ENCODE measurements at regions not wholly inside any gene's neighbourhood (a gene's known extent, or its start where the extent isn't known, plus 50 kb on each side); places are given as distances from the start of the nearest gene placed in this dataset.

DNA sequence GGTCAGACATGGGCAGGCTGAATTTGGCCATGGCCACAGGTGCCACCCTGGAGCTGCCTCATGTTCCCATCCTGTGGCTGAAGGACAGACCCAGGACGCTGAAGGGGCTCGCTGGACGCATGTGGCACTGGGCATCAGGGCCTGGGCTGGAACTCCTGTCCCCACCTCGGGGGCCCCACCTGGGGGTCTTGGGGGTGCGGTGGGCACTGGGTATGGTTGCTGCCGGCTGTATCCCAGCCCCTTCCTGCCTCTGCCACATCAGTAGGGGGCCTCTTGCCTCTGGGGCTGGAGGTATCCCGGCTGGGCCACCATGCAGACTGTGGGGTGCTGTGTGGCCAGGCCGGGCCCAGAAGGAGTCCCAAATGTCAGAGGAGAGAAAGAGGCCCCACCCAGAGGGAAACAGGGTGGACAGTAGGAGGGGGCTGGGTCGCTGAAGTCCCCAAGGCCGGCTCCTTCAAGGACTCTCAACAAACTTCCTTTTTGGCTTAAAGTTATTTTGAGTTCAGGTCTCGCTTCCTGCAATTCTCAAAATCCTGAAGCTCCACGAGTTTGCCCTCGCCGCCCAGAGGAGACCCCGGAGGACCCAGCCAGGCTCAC lies 78.7 kb downstream of the SIK1 start:
- CTCF ChIA-PET = no interaction called here
- Histone ChIP-seq H3K4me2 (ENCODE audit: insufficient read depth, low read length) (no peak overlapping the region), H3K4me3 (replicated peaks in 1 of 3; ENCODE audit: insufficient read depth in 1 of 3, low read depth in 1 of 3, low read length in 3 of 3) (no peak overlapping the region), H3K27me3 (ENCODE audit: control insufficient read depth in 2 of 2, insufficient read depth in 2 of 2, low read length in 2 of 2) (no peaks in the 10 kb centered on the region), H4K20me1 (replicated peaks; ENCODE audit: control insufficient read depth, extremely low read depth, insufficient read depth, low read length) (no peaks in the 10 kb centered on the region), H2AFZ (ENCODE audit: low read depth, low read length) (peak overlapping the region; percentile 19), H3K27ac (ENCODE audit: insufficient read depth, low read depth, low read length) (peak overlapping the region; percentile 72), H3K4me1 (ENCODE audit: control insufficient read depth, extremely low read depth, insufficient read depth, low read length) (peaks cover 19% of the 10 kb centered on the region), H3K9me3 (replicated peaks; ENCODE audit: control insufficient read depth, insufficient read depth, low read length) (no peaks in the 10 kb centered on the region), H3K9ac (replicated peaks; ENCODE audit: extremely low read depth, insufficient read depth, low read length) (peak overlapping the region; percentile 43), H3K9me1 (replicated peaks; ENCODE audit: control insufficient read depth, extremely low read depth, insufficient read depth, low read length) (no peaks in the 10 kb centered on the region), H3K36me3 (ENCODE audit: control insufficient read depth in 2 of 2, extremely low read depth in 1 of 2, insufficient read depth in 2 of 2, low read length in 2 of 2) (no peaks in the 10 kb centered on the region), H3K79me2 (ENCODE audit: control insufficient read depth, insufficient read depth, low read length) (no peaks in the 10 kb centered on the region)
- dilution Hi-C loops (cut with MboI; ENCODE audit: extremely low pct_ligation_motif_present, low sequenced_read_pairs) = no loop called here
- TF ChIP-seq, protein P1, sequence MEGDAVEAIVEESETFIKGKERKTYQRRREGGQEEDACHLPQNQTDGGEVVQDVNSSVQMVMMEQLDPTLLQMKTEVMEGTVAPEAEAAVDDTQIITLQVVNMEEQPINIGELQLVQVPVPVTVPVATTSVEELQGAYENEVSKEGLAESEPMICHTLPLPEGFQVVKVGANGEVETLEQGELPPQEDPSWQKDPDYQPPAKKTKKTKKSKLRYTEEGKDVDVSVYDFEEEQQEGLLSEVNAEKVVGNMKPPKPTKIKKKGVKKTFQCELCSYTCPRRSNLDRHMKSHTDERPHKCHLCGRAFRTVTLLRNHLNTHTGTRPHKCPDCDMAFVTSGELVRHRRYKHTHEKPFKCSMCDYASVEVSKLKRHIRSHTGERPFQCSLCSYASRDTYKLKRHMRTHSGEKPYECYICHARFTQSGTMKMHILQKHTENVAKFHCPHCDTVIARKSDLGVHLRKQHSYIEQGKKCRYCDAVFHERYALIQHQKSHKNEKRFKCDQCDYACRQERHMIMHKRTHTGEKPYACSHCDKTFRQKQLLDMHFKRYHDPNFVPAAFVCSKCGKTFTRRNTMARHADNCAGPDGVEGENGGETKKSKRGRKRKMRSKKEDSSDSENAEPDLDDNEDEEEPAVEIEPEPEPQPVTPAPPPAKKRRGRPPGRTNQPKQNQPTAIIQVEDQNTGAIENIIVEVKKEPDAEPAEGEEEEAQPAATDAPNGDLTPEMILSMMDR (IDR thresholded peaks at IDR 0.05; ENCODE audit: extremely low read depth in 1 of 2, insufficient read depth in 1 of 2, low read depth in 1 of 2, low read length in 2 of 2) = no peak
- no peak for TF ChIP-seq MYC (IDR thresholded peaks at IDR 0.05; ENCODE audit: low read depth, low read length)
- TF ChIP-seq, protein P2, sequence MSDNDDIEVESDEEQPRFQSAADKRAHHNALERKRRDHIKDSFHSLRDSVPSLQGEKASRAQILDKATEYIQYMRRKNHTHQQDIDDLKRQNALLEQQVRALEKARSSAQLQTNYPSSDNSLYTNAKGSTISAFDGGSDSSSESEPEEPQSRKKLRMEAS (IDR thresholded peaks at IDR 0.05; ENCODE audit: insufficient read depth, insufficient read length) = no peak
- TF ChIP-seq FOS (IDR thresholded peaks at IDR 0.05; ENCODE audit: borderline replicate concordance, insufficient read depth, low read length) = no peak
- no peak for TF ChIP-seq JUN (IDR thresholded peaks at IDR 0.05; ENCODE audit: borderline replicate concordance, insufficient read depth, insufficient read length, low read depth)
- no peak for TF ChIP-seq GATA2 (IDR thresholded peaks at IDR 0.05; ENCODE audit: insufficient read depth, insufficient read length, low read depth, low read length)
- TF ChIP-seq POLR2A (IDR thresholded peaks at IDR 0.05; ENCODE audit: low read depth, low read length) = no peak
- no peak for DNase-seq (ENCODE audit: low read depth, low spot score)
- intact Hi-C loops (cut with micrococcal nuclease) = no loop called here
- POLR2A ChIA-PET = no interaction called here
- FAIRE-seq = no peak
- BruUV-seq (replicated peaks) = TSS peak; percentile 25
